ENCODE measurements at regions not wholly inside any gene's neighbourhood (a gene's known extent, or its start where the extent isn't known, plus 50 kb on each side); places are given as distances from the start of the nearest gene placed in this dataset.

- FAIRE-seq (no peak), DNase-seq (ENCODE audit: extremely low spot score, insufficient read length, low read depth) (no peak)
These were observed 171.9 kb upstream of the JARID2 start for GRCh38 chr6:15073883-15074465.

DNA sequence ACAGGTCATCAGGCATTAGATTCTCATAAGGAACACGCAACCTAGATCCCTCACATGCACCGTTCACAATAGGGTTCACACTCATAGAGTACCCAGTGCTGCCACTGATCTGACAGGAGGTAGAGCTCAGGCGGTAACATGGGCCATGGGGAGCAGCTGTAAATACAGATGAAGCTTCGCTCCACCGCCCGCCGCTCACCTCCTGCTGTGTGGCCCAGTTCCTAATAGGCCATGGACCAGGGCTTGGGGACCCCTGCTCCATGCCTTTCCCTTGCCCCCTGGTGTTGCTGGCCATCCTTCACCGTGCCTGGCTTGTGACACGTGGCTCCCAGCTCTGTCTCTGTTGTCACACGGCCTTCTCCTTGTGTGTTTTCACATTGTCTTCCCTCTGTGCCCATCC, 171.1 kb upstream of the JARID2 start:
- no peak for FAIRE-seq
- no peak for DNase-seq (ENCODE audit: extremely low spot score, insufficient read length, low read depth)

GRCh38 chr6:15076565-15076964, 169.3 kb upstream of the JARID2 start:
- no peak for DNase-seq (ENCODE audit: extremely low spot score, insufficient read length, low read depth)
- FAIRE-seq: no peak

GRCh38 chr6:15077006-15077405, 168.9 kb upstream of the JARID2 start:
- no peak for DNase-seq (ENCODE audit: extremely low spot score, insufficient read length, low read depth)
- no peak for FAIRE-seq

- DNase-seq (ENCODE audit: extremely low spot score, insufficient read length, low read depth): no peak
These were observed 167.9 kb upstream of the JARID2 start for GRCh38 chr6:15077961-15078360.

GRCh38 chr6:15079288-15079817, 166.5 kb upstream of the JARID2 start:
- no peak for DNase-seq (ENCODE audit: extremely low spot score, insufficient read length, low read depth)

More at GRCh38 chr6:15077961-15078360, 167.9 kb upstream of the JARID2 start:
- no peak for FAIRE-seq

GRCh38 chr6:15080895-15081294, 165.0 kb upstream of the JARID2 start:
- DNase-seq (ENCODE audit: extremely low spot score, insufficient read length, low read depth) (no peak), FAIRE-seq (no peak)

More at GRCh38 chr6:15079288-15079817, 166.5 kb upstream of the JARID2 start:
- FAIRE-seq: no peak

DNA sequence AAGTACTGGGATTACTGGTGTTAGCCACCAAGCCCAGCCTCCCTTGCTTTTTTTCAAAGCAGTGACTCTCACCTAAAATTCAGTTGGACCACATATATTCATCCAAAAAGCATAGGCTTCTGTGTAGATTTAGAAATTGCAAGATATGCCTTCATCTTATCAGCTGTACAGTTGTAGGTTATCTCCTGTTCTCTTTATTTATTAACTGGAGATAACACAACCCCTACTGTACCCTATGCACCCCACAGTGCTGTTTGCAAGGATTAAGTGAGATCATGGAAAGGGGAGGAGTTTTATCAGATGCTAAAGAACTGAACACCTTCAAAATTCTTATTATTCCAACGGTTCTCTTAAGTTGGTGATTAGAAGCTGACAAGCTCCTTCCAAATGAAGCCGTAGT, 164.4 kb upstream of the JARID2 start:
- DNase-seq (ENCODE audit: extremely low spot score, insufficient read length, low read depth): no peak
- no peak for FAIRE-seq

- FAIRE-seq (no peak), DNase-seq (ENCODE audit: extremely low spot score, insufficient read length, low read depth) (no peak)
These were observed 163.2 kb upstream of the JARID2 start for GRCh38 chr6:15082708-15083107.

GRCh38 chr6:15086348-15087158, 159.3 kb upstream of the JARID2 start:
- FAIRE-seq (no peak), DNase-seq (ENCODE audit: extremely low spot score, insufficient read length, low read depth) (no peak)

DNA sequence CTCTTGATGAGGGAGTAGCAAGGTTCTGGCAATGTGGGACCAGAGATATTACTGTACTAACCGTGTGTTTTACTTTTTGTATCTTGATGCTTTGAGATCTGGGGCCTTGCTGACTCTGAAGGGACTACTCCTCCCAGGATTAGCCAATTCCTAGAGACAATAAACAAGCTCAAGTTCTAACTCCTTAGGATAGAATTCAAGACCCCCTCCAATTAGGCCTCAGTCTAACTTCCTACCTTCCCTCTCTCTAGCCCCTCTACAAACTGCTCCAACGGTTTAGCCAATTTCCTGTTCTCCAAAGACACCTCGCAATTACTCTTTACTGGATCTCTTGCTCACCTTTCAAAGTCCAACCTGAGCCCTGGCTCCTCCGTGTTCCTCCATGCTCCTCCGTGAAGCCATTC, 158.7 kb upstream of the JARID2 start:
- DNase-seq (ENCODE audit: extremely low spot score, insufficient read length, low read depth) (no peak), FAIRE-seq (no peak)

GRCh38 chr6:15088904-15089568, 156.8 kb upstream of the JARID2 start:
- no peak for FAIRE-seq
- no peak for DNase-seq (ENCODE audit: extremely low spot score, insufficient read length, low read depth)

DNA sequence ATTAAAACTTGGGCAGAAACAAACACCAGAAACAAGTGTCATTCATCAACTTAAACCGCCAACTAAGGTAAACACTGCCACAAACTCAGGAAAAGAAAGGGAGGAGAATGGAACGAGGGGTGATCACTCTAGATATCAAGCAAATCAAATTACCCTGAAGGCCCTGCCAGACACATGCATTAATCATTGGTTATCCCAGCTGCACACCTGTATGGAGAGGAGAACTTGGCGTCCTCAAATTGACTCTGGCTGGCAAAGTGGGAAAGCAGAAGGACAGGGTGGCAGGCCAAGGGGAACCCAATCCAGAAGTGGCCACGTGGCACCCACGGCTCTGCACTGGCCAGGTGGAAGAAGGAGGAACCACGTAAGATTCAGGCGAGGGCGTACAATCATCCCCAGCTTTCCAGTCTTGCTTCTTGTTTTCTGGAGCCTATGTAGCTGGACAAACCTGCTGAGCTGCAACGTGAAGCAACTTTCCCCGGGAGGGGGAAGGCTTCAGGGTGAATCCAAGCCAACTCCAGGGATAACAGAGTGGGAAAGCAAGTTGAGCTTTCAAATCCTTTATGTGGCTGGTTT, 156.2 kb upstream of the JARID2 start:
- no peak for DNase-seq (ENCODE audit: extremely low spot score, insufficient read length, low read depth)

GRCh38 chr6:15090145-15090579, 155.7 kb upstream of the JARID2 start:
- FAIRE-seq (no peak), DNase-seq (ENCODE audit: extremely low spot score, insufficient read length, low read depth) (no peak)

More for the DNA sequence above, 156.2 kb upstream of the JARID2 start:
- no peak for FAIRE-seq

DNA sequence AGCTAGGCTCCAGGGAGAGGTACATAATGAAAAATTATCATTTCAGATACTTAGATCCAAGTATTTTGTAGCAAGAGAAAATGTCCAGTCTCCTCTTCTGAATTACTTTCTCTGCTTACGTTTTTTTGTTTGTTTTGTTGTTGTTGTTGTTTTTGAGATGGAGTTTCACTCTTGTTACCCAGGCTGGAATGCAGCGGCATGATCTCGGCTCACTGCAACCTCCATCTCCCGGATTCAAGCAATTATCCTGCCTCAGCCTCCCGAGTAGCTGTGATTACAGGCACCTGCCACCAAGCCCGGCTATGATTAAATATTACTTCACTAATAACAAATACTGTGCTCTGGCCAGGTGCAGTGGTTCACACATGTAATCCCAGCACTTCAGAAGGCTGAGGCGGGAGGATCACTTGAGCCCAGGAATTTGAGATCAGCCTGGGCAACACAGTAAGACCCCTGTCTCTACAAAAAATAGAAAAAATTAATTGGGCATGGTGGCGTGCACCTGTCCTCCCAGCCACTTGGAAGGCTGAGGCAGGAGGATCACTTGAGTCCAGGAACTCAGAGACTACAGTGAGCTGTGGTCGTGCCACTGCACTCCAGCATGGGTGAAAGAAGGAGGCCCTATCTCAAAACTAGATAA, 155.0 kb upstream of the JARID2 start:
- DNase-seq (ENCODE audit: extremely low spot score, insufficient read length, low read depth) (no peak), FAIRE-seq (no peak)

GRCh38 chr6:15096894-15097837, 148.7 kb upstream of the JARID2 start:
- FAIRE-seq (no peak), DNase-seq (ENCODE audit: extremely low spot score, insufficient read length, low read depth) (no peak)

DNA sequence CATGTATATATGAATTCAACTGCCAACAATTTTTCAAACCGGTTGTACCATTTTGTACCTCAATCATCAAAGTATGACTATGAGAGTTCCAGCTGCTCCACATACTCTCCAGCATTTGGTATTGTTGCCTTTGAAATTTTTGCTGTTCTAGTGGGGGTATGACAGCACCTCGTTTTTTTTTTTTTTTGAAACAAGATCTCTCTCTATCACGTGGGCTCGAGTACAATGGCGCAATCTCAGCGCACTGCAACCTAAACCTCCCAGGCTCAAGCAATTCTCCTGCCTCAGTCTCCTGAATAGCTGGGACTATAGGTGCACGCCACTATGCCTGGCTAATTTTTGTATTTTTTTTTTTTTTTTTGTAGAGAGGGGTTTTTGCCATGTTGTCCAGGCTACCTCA, 144.7 kb upstream of the JARID2 start:
- no peak for DNase-seq (ENCODE audit: extremely low spot score, insufficient read length, low read depth)
- FAIRE-seq: no peak

DNA sequence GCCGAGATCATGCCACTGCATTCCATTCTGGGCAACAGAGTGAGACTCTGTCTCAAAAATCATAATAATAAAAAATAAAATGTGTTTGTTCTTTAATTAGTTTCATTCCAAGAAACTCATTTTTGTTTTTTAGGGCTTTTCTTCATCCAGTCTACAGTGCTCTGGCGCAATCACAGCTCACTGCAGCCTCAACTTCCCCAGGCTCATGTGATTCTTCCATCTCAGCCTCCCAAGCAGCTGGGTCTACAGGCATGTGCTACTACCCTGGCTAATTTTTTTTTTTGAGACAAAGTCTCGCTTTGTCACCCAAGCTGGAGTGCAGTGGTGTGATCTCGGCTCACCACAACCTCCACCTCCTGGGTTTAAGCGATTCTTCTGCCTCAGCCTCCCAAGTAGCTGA, 143.6 kb upstream of the JARID2 start:
- DNase-seq (ENCODE audit: extremely low spot score, insufficient read length, low read depth): no peak
- FAIRE-seq: no peak

Data from GM18507 (cell line).